Stimulated activated CD4-positive, alpha-beta T cell treated with anti-CD3 and anti-CD28 coated beads, Interleukin-2, amount 100 ng/mL, for 24 hours (primary cell): ENCODE measurements at regions not wholly inside any gene's neighbourhood (a gene's known extent, or its start where the extent isn't known, plus 50 kb on each side); places are given as distances from the start of the nearest gene placed in this dataset.

Experiments used
- DNase-seq, 2 donors: peaks; one replicate each; pipeline ENCODE4 v3.0.0-alpha.2; 2020

DNA sequence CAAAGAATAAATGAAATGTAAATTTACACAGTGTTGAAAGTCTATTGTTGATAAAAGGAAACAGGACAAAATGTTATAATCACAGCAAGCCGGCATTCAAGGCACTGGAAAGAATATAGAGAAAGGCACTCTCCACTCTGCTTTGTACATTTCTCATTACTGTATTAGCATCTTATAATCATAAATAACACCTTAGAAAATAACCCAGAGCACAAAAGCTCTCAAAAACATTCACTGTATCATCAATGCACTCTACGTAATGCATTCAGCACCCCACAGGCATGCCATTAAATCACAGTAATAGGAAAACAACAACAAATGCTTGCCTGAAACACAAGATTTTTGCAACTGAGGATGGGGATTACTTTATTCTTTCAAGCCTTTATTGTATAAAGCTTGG lies 75.3 kb upstream of the TRPC3 start:
- no peak for DNase-seq

DNA sequence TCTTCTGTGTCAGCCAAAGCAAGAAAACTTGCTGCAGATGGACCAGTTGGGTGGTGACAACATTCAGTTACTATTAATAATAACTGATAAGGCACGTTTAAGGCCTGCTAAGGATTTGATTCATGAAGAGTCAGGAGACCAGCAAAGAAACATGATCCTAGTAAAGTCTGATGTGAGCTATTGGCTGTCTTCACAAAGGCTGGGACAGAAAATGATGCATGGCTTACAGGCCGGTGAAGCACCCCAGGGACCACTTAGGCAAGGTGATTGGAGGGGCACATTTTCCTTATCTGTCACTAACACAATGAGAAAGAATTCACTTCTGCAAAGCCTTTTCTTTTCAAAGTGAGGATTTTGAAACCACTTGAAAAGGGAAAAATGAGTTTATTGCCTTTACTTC lies 65.4 kb upstream of the TRPC3 start:
- no peak for DNase-seq

DNA sequence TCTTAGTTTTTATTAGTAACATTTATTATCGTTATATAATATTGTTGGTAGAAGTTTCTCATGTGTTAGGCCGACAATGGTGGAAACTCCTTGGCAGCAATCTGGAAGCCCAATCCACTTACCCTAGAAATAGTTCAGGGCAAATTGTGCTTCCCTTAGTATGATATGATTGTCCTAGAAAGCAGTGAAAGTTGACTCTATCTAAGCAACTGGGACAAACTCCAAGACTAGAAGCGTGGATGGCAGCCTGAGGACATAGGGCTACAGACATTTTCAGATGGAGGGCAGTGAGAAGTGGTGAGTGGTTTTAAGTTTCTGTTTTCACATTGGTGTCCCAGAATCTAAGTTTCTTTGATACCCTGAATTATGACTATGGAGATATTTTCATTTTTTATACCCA lies 63.3 kb upstream of the TRPC3 start:
- DNase-seq: no peak

DNA sequence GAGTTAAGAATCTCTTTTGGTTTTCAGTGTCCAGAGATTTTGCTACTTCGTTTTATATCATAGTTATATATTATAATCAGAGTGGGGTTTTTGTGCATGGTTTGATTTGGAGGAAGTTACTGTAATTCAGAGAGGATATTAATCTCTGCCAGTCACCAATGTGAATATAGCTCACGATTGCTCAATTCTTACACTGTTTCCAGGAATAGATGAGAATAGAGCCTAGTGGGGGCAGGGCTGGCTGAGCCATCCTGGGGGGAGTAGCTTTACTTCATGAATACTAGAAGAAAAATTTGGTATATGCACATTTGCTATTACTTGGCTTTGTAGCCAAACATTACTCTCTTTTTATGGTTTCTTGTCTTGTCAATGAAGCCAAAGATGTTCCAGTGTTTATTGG lies 60.9 kb upstream of the TRPC3 start:
- no peak for DNase-seq

DNA sequence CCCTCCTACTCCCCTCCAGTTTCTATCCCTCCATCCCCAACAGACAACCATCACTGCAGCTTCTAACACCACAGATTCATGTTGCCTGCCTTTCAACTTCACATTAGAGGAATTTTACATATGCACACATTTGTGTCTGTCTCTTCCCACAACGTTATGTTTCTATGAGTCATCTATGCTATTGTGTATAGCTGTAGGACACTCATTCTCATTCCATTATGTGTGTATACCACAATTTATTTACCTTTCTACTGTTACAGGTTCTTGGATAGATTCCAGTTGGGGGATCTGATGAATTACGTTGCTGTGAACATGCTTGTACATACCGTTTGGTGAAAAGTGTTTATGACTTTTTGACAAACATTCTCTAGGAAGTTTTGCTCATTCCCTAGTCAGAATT lies 58.8 kb upstream of the TRPC3 start:
- DNase-seq: no peak

DNA sequence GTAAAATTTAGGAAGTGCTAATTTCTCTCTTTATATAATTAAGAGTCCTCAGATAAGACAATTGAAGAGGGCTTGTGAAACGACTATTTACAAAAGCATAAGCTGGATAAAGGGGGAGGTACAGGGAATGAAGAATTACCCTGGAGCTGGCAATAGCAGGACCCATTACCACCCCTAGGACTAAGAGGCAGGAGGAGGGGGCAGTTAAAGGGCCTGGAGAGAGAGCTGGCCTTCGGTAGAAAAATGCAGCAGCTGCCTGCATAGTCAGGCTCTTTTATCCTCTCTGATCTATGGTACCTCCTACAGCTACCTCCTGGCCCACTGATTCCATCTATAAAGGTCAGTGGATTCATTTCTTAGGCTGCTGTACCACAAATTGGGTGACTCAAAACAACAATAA lies 57.7 kb upstream of the TRPC3 start:
- DNase-seq: no peak

DNA sequence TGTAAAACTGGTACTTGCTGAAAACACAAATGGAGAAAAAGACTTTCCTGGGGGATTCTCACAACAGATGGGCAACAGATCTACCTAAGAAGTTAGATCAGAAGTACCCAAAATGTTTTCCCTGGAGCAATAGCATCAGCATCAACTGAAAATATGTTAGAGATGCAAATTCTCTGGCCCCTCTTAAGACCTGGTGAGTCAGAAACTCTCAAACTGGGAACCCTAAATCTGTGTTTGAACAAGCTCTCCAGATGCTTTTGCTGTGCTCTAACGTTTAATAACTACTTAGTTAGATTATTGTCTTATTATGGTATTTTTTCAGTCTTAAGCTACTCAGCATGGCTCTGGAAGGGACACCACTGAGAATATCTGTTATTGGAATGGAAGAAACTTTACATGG lies 55.2 kb upstream of the TRPC3 start:
- DNase-seq: no peak

DNA sequence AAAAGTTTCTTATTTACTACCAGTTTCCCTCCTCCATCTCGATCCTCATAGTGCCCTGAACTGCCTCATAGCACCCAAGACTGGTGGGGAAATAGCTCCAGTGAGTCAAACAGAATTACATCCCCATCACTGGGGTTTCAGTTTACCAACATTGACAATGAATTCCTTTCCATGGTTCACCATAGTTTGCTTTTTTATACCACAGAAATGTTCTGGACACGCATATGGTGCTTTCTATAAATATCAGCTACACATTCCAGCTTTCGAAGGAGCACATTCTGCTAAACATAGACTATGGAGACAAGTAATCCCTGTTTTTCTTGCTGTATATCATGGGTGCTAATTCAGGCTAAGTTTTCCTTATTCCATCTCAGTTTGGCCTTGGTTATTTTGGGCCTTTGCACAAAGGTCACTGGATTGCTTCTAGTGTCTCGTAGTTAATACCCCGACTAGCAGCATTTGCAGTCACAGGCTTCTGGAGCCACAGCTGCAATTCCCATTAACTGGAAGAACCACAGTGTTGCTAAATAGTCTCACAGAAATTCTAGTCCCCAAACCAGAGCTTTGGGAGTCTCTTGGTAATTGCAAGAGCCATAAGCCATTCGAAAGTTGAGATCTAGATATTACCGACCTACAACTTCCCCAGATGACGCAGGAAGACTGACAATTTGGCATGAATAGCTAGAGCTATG lies 53.4 kb upstream of the TRPC3 start:
- DNase-seq: no peak

DNA sequence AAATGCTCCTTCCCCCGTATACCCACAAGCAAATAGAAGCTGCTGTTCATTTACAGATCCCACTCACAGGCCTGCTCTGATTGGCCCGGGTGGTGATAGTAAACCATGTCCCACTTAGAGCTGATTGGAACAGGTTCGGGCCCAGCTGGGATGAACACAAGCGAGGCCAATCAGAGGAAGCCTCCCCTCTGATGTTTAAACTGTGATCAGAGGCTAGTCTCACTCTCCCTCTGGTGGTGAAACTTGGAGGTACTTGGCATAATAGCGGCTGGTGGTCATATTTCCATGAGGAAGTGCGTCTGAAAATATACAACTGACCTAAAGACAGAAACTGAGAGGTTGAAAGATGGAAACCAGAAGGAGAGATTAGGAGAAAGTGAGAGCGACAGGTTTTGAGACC lies 51.5 kb upstream of the TRPC3 start:
- peak; percentile 17 to 19 for DNase-seq
